ENCODE measurements at regions not wholly inside any gene's neighbourhood (a gene's known extent, or its start where the extent isn't known, plus 50 kb on each side); places are given as distances from the start of the nearest gene placed in this dataset.

DNA sequence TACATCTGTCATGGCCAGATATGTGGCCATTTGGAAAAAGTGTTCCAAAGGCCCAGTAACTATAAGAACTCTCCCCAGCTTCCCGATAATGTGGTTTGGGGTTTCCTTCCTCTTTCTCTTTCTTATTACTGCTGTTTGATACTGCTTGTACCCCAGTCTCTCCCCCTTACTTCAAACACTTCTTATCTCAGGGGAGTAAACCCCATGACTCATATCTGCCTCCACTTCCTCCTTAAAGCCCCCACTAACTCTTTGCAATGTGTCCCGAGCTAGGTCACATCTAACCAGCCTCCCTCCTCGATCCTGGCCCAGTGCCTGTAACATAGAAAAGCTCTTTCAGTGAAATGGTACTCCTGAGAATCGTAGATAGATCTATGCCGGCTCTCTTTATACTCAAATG, 82.4 kb upstream of the STARD13 start:
- Histone ChIP-seq H3K36me3 (replicated peaks in 1 of 2; ENCODE audit: control extremely low read depth in 1 of 2, control insufficient read depth in 1 of 2, extremely low read depth in 1 of 2, insufficient read depth in 2 of 2, low read length in 1 of 2) (no peaks in the 10 kb centered on the region), H3K27me3 (replicated peaks in 1 of 4; ENCODE audit: control extremely low read depth in 1 of 4, control insufficient read depth in 3 of 4, insufficient read depth in 4 of 4, low read length in 3 of 4) (no peaks in the 10 kb centered on the region), H4K20me1 (ENCODE audit: control insufficient read depth, insufficient read depth, low read length, poor library complexity, severe bottlenecking) (no peaks in the 10 kb centered on the region), H3K4me2 (replicated peaks; ENCODE audit: low read depth, low read length, poor library complexity, severe bottlenecking) (peak overlapping the region; percentile 27), H3K9me3 (ENCODE audit: control extremely low read depth in 1 of 3, control insufficient read depth in 2 of 3, insufficient read depth in 1 of 3, low read length in 2 of 3) (peaks cover 0 to 2% (median 0%) of the 10 kb centered on the region in 3 donors), H3K4me3 (ENCODE audit: control extremely low read depth in 1 of 5, extremely low read depth in 1 of 5, insufficient read depth in 1 of 5, low read depth in 2 of 5, low read length in 4 of 5) (no peak overlapping the region), H3K9ac (ENCODE audit: low read length) (peak overlapping the region; percentile 6), H3K4me1 (ENCODE audit: control insufficient read depth in 2 of 2, insufficient read depth in 2 of 2, low read length in 2 of 2) (peaks cover 22 to 26% of the 10 kb centered on the region in 2 donors), H2AFZ (ENCODE audit: insufficient read depth, low read depth, low read length, poor library complexity, severe bottlenecking) (no peak overlapping the region), H3K79me2 (ENCODE audit: control insufficient read depth, insufficient read depth, low read length) (no peaks in the 10 kb centered on the region), H3K27ac (ENCODE audit: low read length in 2 of 2) (no peak overlapping the region)
- peaks cover 4% of the 10 kb centered on the region for H3K27me3 Mint-ChIP-seq
- intact Hi-C loops (cut with micrococcal nuclease), result no loop called here
- ATAC-seq (ENCODE audit: low read depth) (peak; percentile 80), DNase-seq (peak; percentile 57)
- no peak for TF ChIP-seq EZH2 (IDR thresholded peaks at IDR 0.05; ENCODE audit: borderline replicate concordance, insufficient read depth, low read depth, low read length, poor library complexity, severe bottlenecking)
- TF ChIP-seq, protein P1, sequence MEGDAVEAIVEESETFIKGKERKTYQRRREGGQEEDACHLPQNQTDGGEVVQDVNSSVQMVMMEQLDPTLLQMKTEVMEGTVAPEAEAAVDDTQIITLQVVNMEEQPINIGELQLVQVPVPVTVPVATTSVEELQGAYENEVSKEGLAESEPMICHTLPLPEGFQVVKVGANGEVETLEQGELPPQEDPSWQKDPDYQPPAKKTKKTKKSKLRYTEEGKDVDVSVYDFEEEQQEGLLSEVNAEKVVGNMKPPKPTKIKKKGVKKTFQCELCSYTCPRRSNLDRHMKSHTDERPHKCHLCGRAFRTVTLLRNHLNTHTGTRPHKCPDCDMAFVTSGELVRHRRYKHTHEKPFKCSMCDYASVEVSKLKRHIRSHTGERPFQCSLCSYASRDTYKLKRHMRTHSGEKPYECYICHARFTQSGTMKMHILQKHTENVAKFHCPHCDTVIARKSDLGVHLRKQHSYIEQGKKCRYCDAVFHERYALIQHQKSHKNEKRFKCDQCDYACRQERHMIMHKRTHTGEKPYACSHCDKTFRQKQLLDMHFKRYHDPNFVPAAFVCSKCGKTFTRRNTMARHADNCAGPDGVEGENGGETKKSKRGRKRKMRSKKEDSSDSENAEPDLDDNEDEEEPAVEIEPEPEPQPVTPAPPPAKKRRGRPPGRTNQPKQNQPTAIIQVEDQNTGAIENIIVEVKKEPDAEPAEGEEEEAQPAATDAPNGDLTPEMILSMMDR (IDR thresholded peaks at IDR 0.05), result no peak
- ChIA-PET CTCF (no interaction called here), POLR2A (no interaction called here)
- peaks cover 27% of the 10 kb centered on the region for H3K4me1 Mint-ChIP-seq
- no peak overlapping the region for H3K27ac Mint-ChIP-seq
- WGBS (ENCODE audit: insufficient coverage), result 0% methylated on average over 2 of the region's 5 CpGs
- no peaks in the 10 kb centered on the region for H3K9me3 Mint-ChIP-seq (ENCODE audit: insufficient read depth)
- peak overlapping the region; percentile 4 for H3K4me3 Mint-ChIP-seq

DNA sequence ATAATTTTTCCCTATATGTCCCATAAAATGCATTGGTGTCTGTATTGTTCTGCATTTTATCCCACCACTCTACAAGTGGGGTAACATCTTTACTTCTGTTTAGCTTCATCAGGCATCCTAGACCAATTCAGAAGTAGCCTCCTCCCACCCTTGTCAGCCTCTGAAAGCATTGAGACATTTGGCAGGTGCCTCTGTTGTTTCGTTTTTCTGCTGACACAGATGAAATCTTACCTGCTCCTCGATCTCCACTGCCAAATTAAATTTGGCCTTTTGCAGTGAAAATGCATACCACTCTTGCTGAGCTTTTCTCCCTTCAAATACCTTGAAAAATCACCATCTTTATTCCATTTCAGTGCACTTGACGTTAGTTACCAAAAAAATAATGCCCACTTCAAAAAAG, 83.5 kb upstream of the STARD13 start:
- H3K27ac ChIP-seq (ENCODE audit: low read length in 2 of 2), result no peak overlapping the region
- no peaks in the 10 kb centered on the region for H3K9me3 ChIP-seq (ENCODE audit: control extremely low read depth in 1 of 3, control insufficient read depth in 2 of 3, insufficient read depth in 1 of 3, low read length in 2 of 3)
- H2AFZ ChIP-seq (ENCODE audit: insufficient read depth, low read depth, low read length, poor library complexity, severe bottlenecking), result no peak overlapping the region
- peaks cover 14 to 15% of the 10 kb centered on the region in 2 donors for H3K4me1 ChIP-seq (ENCODE audit: control insufficient read depth in 2 of 2, insufficient read depth in 2 of 2, low read length in 2 of 2)
- DNase-seq (no peak), ATAC-seq (ENCODE audit: low read depth) (no peak)
- Mint-ChIP-seq H3K27ac (no peak overlapping the region), H3K27me3 (peaks cover 4% of the 10 kb centered on the region), H3K4me1 (peaks cover 20% of the 10 kb centered on the region), H3K9me3 (ENCODE audit: insufficient read depth) (no peaks in the 10 kb centered on the region), H3K4me3 (no peak overlapping the region)
- no peaks in the 10 kb centered on the region for H3K36me3 ChIP-seq (replicated peaks in 1 of 2; ENCODE audit: control extremely low read depth in 1 of 2, control insufficient read depth in 1 of 2, extremely low read depth in 1 of 2, insufficient read depth in 2 of 2, low read length in 1 of 2)
- TF ChIP-seq EZH2 (IDR thresholded peaks at IDR 0.05; ENCODE audit: borderline replicate concordance, insufficient read depth, low read depth, low read length, poor library complexity, severe bottlenecking), result no peak
- TF ChIP-seq, protein P1 (IDR thresholded peaks at IDR 0.05), result no peak
- H3K4me2 ChIP-seq (replicated peaks; ENCODE audit: low read depth, low read length, poor library complexity, severe bottlenecking), result no peak overlapping the region
- no peak overlapping the region for H3K9ac ChIP-seq (ENCODE audit: low read length)
- H3K4me3 ChIP-seq (ENCODE audit: control extremely low read depth in 1 of 5, extremely low read depth in 1 of 5, insufficient read depth in 1 of 5, low read depth in 2 of 5, low read length in 4 of 5), result no peak overlapping the region
- H3K27me3 ChIP-seq (replicated peaks in 1 of 4; ENCODE audit: control extremely low read depth in 1 of 4, control insufficient read depth in 3 of 4, insufficient read depth in 4 of 4, low read length in 3 of 4), result no peaks in the 10 kb centered on the region
- intact Hi-C loops (cut with micrococcal nuclease), result no loop called here
- POLR2A ChIA-PET, result no interaction called here
- 78% methylated on average over 2 of the region's 3 CpGs for WGBS (ENCODE audit: insufficient coverage)
- CTCF ChIA-PET, result interaction anchor here (1.3 kb wide), 1 partner anchor 15 kb away, joined by 3 read pairs; no protein-coding TSS in a partner anchor
- no peaks in the 10 kb centered on the region for H3K79me2 ChIP-seq (ENCODE audit: control insufficient read depth, insufficient read depth, low read length)
- H4K20me1 ChIP-seq (ENCODE audit: control insufficient read depth, insufficient read depth, low read length, poor library complexity, severe bottlenecking), result no peaks in the 10 kb centered on the region

Data from B cell (primary cell).